ENCODE measurements at regions not wholly inside any gene's neighbourhood (a gene's known extent, or its start where the extent isn't known, plus 50 kb on each side); places are given as distances from the start of the nearest gene placed in this dataset.

- Histone ChIP-seq H3K27ac (replicated peaks) (no peak overlapping the region), H3K27me3 (ENCODE audit: insufficient read depth, poor library complexity, severe bottlenecking) (no peaks in the 10 kb centered on the region), H3K4me3 (replicated peaks; ENCODE audit: insufficient read depth, low read length) (no peak overlapping the region)
- no peak for TF ChIP-seq CTCF (IDR thresholded peaks at IDR 0.05; ENCODE audit: insufficient read depth, low read length)
- no peak for TF ChIP-seq GABPA (IDR thresholded peaks at IDR 0.05; ENCODE audit: low read depth)
- no peak for TF ChIP-seq SPI1 (IDR thresholded peaks at IDR 0.05; ENCODE audit: borderline replicate concordance, low read depth)
- no peak for TF ChIP-seq POLR2AphosphoS5 (IDR thresholded peaks at IDR 0.05; ENCODE audit: low read depth)
- no peak for TF ChIP-seq REST (IDR thresholded peaks at IDR 0.05; ENCODE audit: insufficient replicate concordance, low read depth)
- DNase-seq (ENCODE audit: low read depth in 1 of 2, low spot score in 1 of 2), result peak in 1 of 2 experiments; percentile 6
Measured at GRCh38 chr4:137768196-137768595, 235.9 kb upstream of the PCDH18 start.

GRCh38 chr4:137762591-137762990, 230.3 kb upstream of the PCDH18 start:
- DNase-seq (ENCODE audit: low read depth in 1 of 2, low spot score in 1 of 2), result no peak
- TF ChIP-seq REST (IDR thresholded peaks at IDR 0.05; ENCODE audit: insufficient replicate concordance, low read depth), result no peak
- TF ChIP-seq GABPA (IDR thresholded peaks at IDR 0.05; ENCODE audit: low read depth), result no peak
- TF ChIP-seq CTCF (IDR thresholded peaks at IDR 0.05; ENCODE audit: insufficient read depth, low read length), result no peak
- TF ChIP-seq POLR2AphosphoS5 (IDR thresholded peaks at IDR 0.05; ENCODE audit: low read depth), result no peak
- no peak for TF ChIP-seq SPI1 (IDR thresholded peaks at IDR 0.05; ENCODE audit: borderline replicate concordance, low read depth)
- Histone ChIP-seq H3K27ac (replicated peaks) (no peak overlapping the region), H3K4me3 (replicated peaks; ENCODE audit: insufficient read depth, low read length) (no peak overlapping the region), H3K27me3 (ENCODE audit: insufficient read depth, poor library complexity, severe bottlenecking) (no peaks in the 10 kb centered on the region)

GRCh38 chr4:137754652-137755471, 222.6 kb upstream of the PCDH18 start:
- no peak overlapping the region for H3K27ac ChIP-seq (replicated peaks)
- DNase-seq (ENCODE audit: low read depth in 1 of 2, low spot score in 1 of 2), result no peak

More at GRCh38 chr4:137754652-137755471, 222.6 kb upstream of the PCDH18 start:
- no peak overlapping the region for H3K4me3 ChIP-seq (replicated peaks; ENCODE audit: insufficient read depth, low read length)
- no peaks in the 10 kb centered on the region for H3K27me3 ChIP-seq (ENCODE audit: insufficient read depth, poor library complexity, severe bottlenecking)
- TF ChIP-seq GABPA (IDR thresholded peaks at IDR 0.05; ENCODE audit: low read depth) (no peak), POLR2AphosphoS5 (IDR thresholded peaks at IDR 0.05; ENCODE audit: low read depth) (no peak), REST (IDR thresholded peaks at IDR 0.05; ENCODE audit: insufficient replicate concordance, low read depth) (no peak)
